ENCODE measurements at regions not wholly inside any gene's neighbourhood (a gene's known extent, or its start where the extent isn't known, plus 50 kb on each side); places are given as distances from the start of the nearest gene placed in this dataset.

GRCh38 chr2:108067820-108068405, 81.6 kb downstream of the SLC5A7 start:
- no peak overlapping the region for H3K4me3 ChIP-seq (ENCODE audit: low read depth, low read length)
- TF ChIP-seq CTCF (IDR thresholded peaks at IDR 0.05; ENCODE audit: low read depth, low read length) = no peak

DNA sequence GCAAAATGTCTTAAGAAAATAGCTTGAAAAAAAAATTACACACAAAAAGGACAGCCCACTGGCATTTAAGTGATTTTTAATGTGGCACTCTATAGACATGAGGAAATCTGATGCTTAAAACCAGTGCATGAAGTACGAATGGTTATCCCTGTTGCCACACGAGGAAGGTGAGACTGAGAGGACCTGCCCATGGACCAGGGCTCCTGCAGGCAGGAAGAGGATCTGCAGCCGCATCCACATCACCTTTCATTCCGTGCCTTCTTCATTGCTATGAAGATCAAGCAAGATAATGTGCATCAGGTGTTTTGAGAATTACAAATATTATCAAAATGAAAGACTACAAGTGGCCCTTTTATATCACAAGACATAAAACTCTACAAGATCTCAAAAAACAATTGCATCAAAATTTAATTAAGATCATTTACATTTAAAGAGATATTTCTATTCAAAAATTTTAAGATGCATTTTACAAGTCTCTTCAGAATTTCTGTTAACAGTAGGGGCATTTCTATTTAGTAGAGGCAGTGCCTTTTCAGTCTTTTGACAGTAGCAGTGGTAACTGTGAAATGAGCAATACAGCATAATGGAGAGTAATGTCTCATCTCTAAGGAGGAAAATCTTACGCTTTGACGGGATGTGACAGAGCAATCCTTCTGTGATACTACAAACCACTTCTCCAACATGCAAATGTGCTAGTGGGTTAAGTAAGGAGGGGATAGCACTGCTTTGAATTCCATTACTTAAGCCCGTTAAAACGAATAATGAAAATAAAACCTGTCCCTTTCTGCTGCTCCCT, 83.4 kb downstream of the SLC5A7 start:
- no peak for TF ChIP-seq CTCF (IDR thresholded peaks at IDR 0.05; ENCODE audit: low read depth, low read length)
- no peak overlapping the region for H3K4me3 ChIP-seq (ENCODE audit: low read depth, low read length)

- no peak overlapping the region for H3K4me3 ChIP-seq (ENCODE audit: low read depth, low read length)
- no peak for TF ChIP-seq CTCF (IDR thresholded peaks at IDR 0.05; ENCODE audit: low read depth, low read length)
Observed at GRCh38 chr2:108073415-108074072, 87.2 kb downstream of the SLC5A7 start.

DNA sequence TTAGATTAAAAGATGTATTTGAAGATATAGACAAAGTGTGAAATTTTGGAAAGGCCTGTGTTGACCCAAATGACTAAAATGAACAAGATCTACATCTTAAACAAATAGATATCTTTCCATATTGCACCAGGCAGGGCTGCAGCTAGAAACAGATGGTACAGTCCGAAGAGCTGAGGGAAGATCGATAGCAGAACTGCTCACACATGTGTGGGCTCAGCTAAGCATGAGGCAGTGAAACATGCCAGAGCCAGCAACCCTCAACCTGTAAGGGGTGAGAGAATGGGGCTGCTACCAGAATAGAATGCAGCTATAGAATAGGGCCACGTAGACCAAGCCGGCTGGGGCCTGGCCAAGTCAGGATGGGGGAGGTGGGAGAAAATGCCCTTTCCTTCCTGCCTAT, 87.8 kb downstream of the SLC5A7 start:
- no peak for TF ChIP-seq CTCF (IDR thresholded peaks at IDR 0.05; ENCODE audit: low read depth, low read length)
- no peak overlapping the region for H3K4me3 ChIP-seq (ENCODE audit: low read depth, low read length)

GRCh38 chr2:108074946-108075345, 88.6 kb downstream of the SLC5A7 start:
- no peak for TF ChIP-seq CTCF (IDR thresholded peaks at IDR 0.05; ENCODE audit: low read depth, low read length)
- no peak overlapping the region for H3K4me3 ChIP-seq (ENCODE audit: low read depth, low read length)

- TF ChIP-seq CTCF (IDR thresholded peaks at IDR 0.05; ENCODE audit: low read depth, low read length) = no peak
- H3K4me3 ChIP-seq (ENCODE audit: low read depth, low read length) = no peak overlapping the region
Observed at GRCh38 chr2:108076527-108076926, 90.2 kb downstream of the SLC5A7 start.

DNA sequence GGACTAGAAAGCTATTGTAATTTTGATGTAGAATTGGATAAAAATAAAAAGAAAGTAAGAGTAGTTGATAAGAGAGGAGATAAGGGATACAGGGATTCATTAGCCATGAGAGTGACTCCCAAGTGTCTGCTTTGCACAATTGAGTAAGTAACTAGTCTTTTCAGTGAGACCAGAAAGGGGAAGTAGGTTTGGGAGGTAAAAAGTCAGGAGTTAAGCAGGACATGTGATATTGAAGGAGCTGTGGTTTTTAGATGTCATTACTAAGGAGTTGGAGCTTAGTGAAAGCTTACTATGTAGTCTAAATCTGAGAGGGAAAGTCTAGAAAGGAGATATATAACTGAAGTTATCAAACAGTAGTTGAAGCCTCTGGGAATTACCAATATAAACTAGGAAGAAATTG, 93.4 kb downstream of the SLC5A7 start:
- H3K4me3 ChIP-seq (ENCODE audit: low read depth, low read length) = no peak overlapping the region
- TF ChIP-seq CTCF (IDR thresholded peaks at IDR 0.05; ENCODE audit: low read depth, low read length) = no peak
